LoVo (cell line): ENCODE measurements at regions not wholly inside any gene's neighbourhood (a gene's known extent, or its start where the extent isn't known, plus 50 kb on each side); places are given as distances from the start of the nearest gene placed in this dataset.

Source experiments
- DNase-seq: peaks from one replicate; pipeline ENCODE4 v3.0.0-alpha.2; 2016; ENCODE audit warnings: low spot score

DNA sequence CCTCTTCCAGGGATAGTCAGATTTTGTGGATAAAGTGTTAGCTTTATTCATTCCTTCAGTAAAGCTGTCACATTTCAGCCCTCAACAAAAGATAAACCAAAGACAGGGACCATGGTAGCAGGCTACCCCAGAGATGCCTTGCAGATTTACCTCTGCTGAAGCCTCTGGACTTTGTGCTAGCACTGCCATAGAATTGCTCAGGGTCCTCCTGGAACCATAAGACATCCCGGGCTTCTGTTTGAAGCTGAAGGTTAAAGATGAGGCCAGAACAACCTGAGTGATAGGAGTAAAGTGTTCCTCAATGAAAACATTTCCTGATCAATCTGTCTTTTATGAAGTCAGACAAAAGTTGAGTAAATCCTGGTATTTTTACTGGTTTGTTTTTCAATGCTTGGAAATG is 57.5 kb upstream of the ARL15 start:
- no peak for DNase-seq

DNA sequence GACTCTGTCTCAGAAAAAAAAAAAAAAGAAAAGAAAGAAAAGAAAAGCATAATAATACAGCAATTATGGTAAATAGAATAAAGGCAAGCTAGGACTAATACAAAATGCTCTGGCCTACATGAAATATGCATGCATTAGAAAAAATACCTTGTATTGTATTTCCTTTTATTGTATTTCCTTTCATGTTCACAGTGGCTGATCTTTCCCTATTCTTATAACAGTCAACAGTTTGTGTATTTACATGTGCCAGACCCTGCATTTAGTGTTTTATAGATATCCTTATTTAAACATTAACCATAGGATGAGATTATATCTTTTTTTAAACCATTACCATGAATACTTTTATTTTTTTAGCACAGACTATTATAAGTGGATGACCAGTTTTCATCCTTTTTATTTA is 56.3 kb upstream of the ARL15 start:
- DNase-seq = no peak

DNA sequence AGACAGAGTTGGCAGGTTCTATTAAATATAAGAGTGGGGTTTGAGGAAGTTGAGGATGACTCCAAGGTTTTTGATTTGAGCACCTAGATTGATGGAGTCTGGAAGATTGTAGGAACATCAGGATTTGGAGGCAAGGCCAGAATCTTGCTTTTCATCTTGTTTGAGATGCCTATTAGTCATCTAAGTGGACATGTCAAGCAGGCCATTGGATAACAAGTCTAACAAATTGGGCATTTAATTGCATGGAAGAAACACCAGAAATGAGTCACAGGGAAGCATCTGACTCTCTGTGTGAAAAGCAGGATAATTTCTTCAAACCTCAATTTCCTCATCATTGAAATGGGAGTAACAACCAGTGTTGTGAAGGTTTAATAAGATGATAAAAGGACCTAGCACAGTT is 53.3 kb upstream of the ARL15 start:
- no peak for DNase-seq

DNA sequence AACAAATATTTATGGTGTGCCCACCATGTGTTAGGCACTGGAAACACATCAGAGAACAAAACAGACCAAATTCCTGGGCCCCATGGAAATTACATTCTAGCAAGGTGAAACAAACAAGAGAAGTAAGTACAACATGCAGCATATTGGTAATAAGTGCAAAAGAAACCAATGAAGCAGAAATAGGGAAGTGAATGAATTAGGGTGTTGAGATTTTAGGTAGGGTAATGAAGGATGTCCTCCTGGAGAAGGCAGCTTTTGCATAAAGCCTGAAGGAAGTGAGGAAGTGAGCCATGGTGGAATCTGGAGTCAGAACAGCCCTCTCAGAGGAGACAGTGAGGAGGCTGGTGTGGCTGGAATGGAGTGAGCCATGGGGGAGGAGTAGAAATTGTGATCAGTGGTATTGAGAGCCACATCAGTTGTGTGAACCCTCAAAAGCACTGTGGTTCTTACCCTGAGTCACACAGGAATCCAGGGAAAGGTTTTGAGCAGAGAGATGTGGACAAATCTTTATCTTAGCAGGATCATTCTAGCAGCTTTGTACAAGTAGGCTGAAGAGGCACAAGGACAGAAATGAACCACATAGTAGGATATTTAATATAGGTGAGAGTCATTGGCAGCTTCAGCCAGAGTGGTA is 52.7 kb upstream of the ARL15 start:
- no peak for DNase-seq

DNA sequence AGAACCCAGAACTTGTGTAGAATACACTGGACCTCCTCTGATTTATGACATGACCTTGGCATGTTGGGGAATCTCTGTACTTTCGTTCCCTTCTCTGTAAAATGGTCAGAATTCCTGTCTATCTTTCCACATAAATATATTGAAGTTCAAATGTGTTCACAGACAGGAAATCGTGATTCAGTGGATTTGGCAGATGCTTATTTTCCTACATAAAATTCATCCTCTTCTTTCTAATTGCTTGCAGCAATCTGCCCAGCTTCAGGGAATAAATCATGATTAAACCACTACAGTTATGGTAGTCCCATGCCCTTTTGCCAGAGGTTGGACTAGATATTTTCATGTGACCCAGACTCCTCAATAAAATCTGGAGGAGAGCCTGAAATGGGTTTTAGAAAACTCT is 52.1 kb upstream of the ARL15 start:
- DNase-seq = no peak

DNA sequence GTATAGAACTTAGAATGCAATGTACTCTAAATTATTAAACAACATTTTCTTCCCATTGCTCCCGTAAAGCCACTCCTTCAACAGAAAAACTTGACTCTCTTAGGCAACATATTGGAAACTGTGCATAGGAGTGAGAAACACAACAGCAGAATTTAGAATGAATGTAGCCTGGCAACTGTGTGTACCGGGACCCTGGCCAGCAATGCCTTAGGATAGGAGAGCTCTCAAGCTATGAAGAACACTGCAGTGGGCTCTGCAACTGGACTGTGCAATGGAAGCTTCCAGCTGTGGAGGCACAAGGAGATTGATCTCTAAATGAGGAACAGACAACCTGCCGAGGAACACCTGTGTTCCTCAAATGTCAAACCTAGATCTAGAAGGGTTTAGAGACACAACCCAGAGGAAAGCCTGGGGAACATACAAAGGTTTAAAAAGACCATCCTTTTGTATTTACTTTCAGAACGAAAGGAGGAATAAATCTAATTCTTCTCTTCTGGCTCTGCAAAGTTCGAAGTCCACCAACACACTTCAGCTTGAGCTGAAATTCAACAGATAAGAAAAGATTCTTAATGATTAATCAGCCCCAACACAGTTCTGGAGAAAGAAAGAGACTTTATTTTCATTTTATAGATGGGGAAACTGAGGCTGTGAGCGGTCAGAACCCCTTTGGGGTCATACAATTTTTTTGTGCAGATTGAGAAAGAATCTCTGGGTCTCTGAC is 51.5 kb upstream of the ARL15 start:
- DNase-seq = no peak

DNA sequence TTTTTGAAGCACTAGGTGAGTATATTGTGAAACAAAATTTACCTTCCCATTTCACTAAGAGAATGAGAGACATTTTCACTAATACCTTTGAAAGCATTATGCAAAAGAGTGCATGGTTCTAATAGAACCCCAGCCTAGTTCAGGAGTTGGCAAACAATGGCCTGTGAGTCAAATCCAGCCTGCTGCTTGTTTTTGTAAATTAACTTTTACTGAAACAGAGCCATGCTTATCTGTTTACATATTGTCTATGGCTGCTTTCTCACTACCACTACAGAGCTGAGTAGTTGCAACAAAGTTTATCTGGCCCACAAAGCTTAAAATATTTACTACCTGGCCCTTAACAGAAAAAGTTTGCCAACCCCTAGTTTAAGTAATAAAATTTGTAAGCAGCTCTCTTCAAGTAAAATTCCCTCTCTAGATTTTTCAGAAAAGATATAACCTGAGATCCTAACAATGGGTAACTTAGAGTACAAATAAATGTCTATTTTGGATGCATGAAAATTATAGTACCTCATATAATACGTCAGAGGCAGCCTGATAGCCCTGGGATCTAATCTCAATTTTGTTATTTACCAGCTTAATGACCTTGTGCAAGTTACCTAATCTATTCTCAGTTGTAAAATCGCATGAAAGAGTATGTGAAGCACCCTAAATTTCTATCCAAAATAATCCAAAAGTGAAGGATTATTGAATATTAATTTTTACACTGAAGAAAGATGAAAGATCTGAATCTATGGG is 50.7 kb upstream of the ARL15 start:
- no peak for DNase-seq
